Lung (tissue), 11 donors: ENCODE measurements at regions not wholly inside any gene's neighbourhood (a gene's known extent, or its start where the extent isn't known, plus 50 kb on each side); places are given as distances from the start of the nearest gene placed in this dataset.

Experiments
- ATAC-seq: fragments of 200-7000 bp; cut with Tn5 transposase; one replicate; pipeline ENCODE4 v1.9.1; 2020; ENCODE audit warnings: moderate number of reproducible peaks; ENCODE audit not compliant: insufficient read depth, low FRiP score
- DNase-seq, 3 donors: peaks; one replicate each; pipeline ENCODE4 v3.0.0-alpha.2; 2013 to 2017
- H3K27ac ChIP-seq, 2 donors: one replicate each; pipeline ENCODE4 v1.5.1; 2013; ENCODE audit warnings: mild to moderate bottlenecking in 2 of 2, moderate library complexity in 2 of 2, control low read depth in 1 of 2, inconsistent platforms in 1 of 2, low read depth in 1 of 2, low read length in 1 of 2
- H3K27me3 ChIP-seq, 3 donors: one replicate each; pipeline ENCODE4 v1.5.1; 2013; ENCODE audit warnings: low read length in 2 of 3; ENCODE audit not compliant: control insufficient read depth in 3 of 3, insufficient read depth in 3 of 3
- H3K36me3 ChIP-seq, 4 donors: one replicate each; pipeline ENCODE4 v1.5.1; 2013; ENCODE audit warnings: low read length in 4 of 4, mild to moderate bottlenecking in 1 of 4, moderate library complexity in 1 of 4; ENCODE audit not compliant: control insufficient read depth in 4 of 4, insufficient read depth in 4 of 4
- H3K4me1 ChIP-seq, 5 donors: one replicate each; pipeline ENCODE4 v1.5.1; 2013; ENCODE audit warnings: low read length in 5 of 5, mild to moderate bottlenecking in 2 of 5, moderate library complexity in 1 of 5; ENCODE audit not compliant: control insufficient read depth in 5 of 5, insufficient read depth in 5 of 5
- H3K4me3 ChIP-seq: one replicate; pipeline ENCODE4 v1.5.1; 2013; ENCODE audit warnings: mild to moderate bottlenecking, control low read depth, moderate library complexity
- H3K9ac ChIP-seq, 2 donors: one replicate each; pipeline ENCODE4 v1.5.1; 2013; ENCODE audit warnings: low read length in 2 of 2, control low read depth in 1 of 2; ENCODE audit not compliant: insufficient read depth in 1 of 2
- H3K9me3 ChIP-seq, 4 donors: one replicate each; pipeline ENCODE4 v1.5.1; 2013; ENCODE audit warnings: low read length in 3 of 4, mild to moderate bottlenecking in 1 of 4, moderate library complexity in 1 of 4; ENCODE audit not compliant: control insufficient read depth in 4 of 4, insufficient read depth in 3 of 4
- WGBS, 2 donors: extraction: QIAGEN DNeasy Blood & Tissue Kit; methylation state at CpG; one replicate each; pipeline ENCODE4 v1.1.7; 2013; 5-methylcytosine and 5-hydroxymethylcytosine counted together
- TF ChIP-seq, protein P1 (sequence below): IDR thresholded peaks from 2 replicates; pipeline ENCODE4 v1.5.1; 2012; ENCODE audit warnings: mild to moderate bottlenecking; ENCODE audit errors: control extremely low read depth, extremely low read depth
- donor health status: control.
- donor health status: control.
- donor health status: Bipolar disorder and iron deficiency.
- donor health status: healthy.
- donor health status: DM: yes; HTN: yes; CAD: no.

- TF ChIP-seq, protein P1, sequence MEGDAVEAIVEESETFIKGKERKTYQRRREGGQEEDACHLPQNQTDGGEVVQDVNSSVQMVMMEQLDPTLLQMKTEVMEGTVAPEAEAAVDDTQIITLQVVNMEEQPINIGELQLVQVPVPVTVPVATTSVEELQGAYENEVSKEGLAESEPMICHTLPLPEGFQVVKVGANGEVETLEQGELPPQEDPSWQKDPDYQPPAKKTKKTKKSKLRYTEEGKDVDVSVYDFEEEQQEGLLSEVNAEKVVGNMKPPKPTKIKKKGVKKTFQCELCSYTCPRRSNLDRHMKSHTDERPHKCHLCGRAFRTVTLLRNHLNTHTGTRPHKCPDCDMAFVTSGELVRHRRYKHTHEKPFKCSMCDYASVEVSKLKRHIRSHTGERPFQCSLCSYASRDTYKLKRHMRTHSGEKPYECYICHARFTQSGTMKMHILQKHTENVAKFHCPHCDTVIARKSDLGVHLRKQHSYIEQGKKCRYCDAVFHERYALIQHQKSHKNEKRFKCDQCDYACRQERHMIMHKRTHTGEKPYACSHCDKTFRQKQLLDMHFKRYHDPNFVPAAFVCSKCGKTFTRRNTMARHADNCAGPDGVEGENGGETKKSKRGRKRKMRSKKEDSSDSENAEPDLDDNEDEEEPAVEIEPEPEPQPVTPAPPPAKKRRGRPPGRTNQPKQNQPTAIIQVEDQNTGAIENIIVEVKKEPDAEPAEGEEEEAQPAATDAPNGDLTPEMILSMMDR: no peak
- no peak overlapping the region for H3K4me3 ChIP-seq
- no peak for DNase-seq
- no peaks in the 10 kb centered on the region for H3K27me3 ChIP-seq
- H3K27ac ChIP-seq: no peak overlapping the region
- H3K9ac ChIP-seq: no peak overlapping the region
- no peaks in the 10 kb centered on the region for H3K36me3 ChIP-seq
- no peaks in the 10 kb centered on the region for H3K4me1 ChIP-seq
- ATAC-seq: no peak
- no peaks in the 10 kb centered on the region for H3K9me3 ChIP-seq
These were observed 267.6 kb upstream of the DDI1 start for GRCh38 chr11:103768816-103769215.

DNA sequence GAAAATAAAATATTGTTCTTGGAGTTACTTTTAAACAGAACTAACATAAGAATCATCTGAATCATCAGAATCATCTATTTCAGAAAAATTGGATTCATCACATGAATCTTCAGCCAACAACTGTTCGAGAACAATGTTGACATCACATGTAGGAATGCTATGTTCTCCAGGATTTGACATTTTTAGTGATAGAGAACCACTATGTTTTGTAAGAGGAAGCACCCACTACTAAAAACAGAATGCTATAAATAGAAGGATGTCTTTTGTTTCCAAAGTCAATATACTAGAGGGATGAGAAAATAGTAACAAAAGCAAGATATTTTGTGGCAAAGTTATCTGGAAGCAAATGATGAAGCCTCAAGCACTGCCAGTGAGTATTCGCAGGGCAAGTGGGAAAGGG is 263.4 kb upstream of the DDI1 start:
- no peak overlapping the region for H3K4me3 ChIP-seq
- H3K27ac ChIP-seq: no peak overlapping the region
- H3K9ac ChIP-seq: no peak overlapping the region
- ATAC-seq (no peak), DNase-seq (no peak)
- H3K9me3 ChIP-seq: no peaks in the 10 kb centered on the region
- TF ChIP-seq, protein P1: no peak
- H3K27me3 ChIP-seq: no peaks in the 10 kb centered on the region
- 70 to 80% methylated on average over 2 of the region's 2 CpGs for WGBS, 2 donors
- peaks cover 0 to 2% (median 0%) of the 10 kb centered on the region in 5 donors for H3K4me1 ChIP-seq
- H3K36me3 ChIP-seq: no peaks in the 10 kb centered on the region

- H3K27me3 ChIP-seq: no peaks in the 10 kb centered on the region
- H3K9ac ChIP-seq: no peak overlapping the region
- no peak for DNase-seq
- no peaks in the 10 kb centered on the region for H3K36me3 ChIP-seq
- H3K4me1 ChIP-seq: peaks cover 0 to 2% (median 0%) of the 10 kb centered on the region in 5 donors
- TF ChIP-seq, protein P1: no peak
- no peak overlapping the region for H3K27ac ChIP-seq
- WGBS, 2 donors: 92 to 95% methylated on average over 13 of the region's 13 CpGs
- no peak overlapping the region for H3K4me3 ChIP-seq
- no peaks in the 10 kb centered on the region for H3K9me3 ChIP-seq
- no peak for ATAC-seq
These were observed 262.9 kb upstream of the DDI1 start for GRCh38 chr11:103773537-103773936.

GRCh38 chr11:103779054-103779453 is 257.4 kb upstream of the DDI1 start:
- WGBS, 2 donors: 89 to 97% methylated on average over 1 of the region's 1 CpG
- Histone ChIP-seq H3K4me3 (no peak overlapping the region), H3K9ac (no peak overlapping the region), H3K27ac (no peak overlapping the region), H3K9me3 (no peaks in the 10 kb centered on the region), H3K4me1 (peaks cover 0 to 2% (median 0%) of the 10 kb centered on the region in 5 donors), H3K27me3 (no peaks in the 10 kb centered on the region), H3K36me3 (no peaks in the 10 kb centered on the region)
- TF ChIP-seq, protein P1: no peak
- DNase-seq: no peak
- no peak for ATAC-seq
